Calu3 (cell line): ENCODE measurements at regions not wholly inside any gene's neighbourhood (a gene's known extent, or its start where the extent isn't known, plus 50 kb on each side); places are given as distances from the start of the nearest gene placed in this dataset.

Experiments
- BruUV-seq: library from RNA; stranded (reverse); fragments of 400-500 nt; replicated peaks from 2 replicates; lab custom pipeline; 2021; lab: Mats Ljungman, UMichigan
- CTCF ChIA-PET: fragments of 300-600 bp; sonication (Branson Sonifier 250); formaldehyde crosslinking; loops from one replicate; lab custom pipeline; 2022; ENCODE audit warnings: antibody characterized with exemption; lab: Charles Lee
- DNase-seq: peaks from one replicate; pipeline ENCODE4 v3.0.0; 2022
- H3K27ac Mint-ChIP-seq: one replicate; pipeline ENCODE4 v1.8.0; 2022; ENCODE audit warnings: mixed read lengths; ENCODE audit not compliant: unreplicated experiment
- H3K27me3 Mint-ChIP-seq: one replicate; pipeline ENCODE4 v1.8.0; 2022; ENCODE audit warnings: mixed read lengths; ENCODE audit not compliant: unreplicated experiment
- H3K36me3 Mint-ChIP-seq: one replicate; pipeline ENCODE4 v1.8.0; 2022; ENCODE audit warnings: mild to moderate bottlenecking, moderate library complexity, mixed read lengths; ENCODE audit not compliant: insufficient read depth, unreplicated experiment
- H3K4me1 Mint-ChIP-seq: one replicate; pipeline ENCODE4 v1.8.0; 2022; ENCODE audit warnings: mild to moderate bottlenecking, low read depth, mixed read lengths; ENCODE audit not compliant: unreplicated experiment
- H3K4me3 Mint-ChIP-seq: one replicate; pipeline ENCODE4 v1.8.0; 2022; ENCODE audit warnings: mild to moderate bottlenecking, low read depth, moderate library complexity, mixed read lengths; ENCODE audit not compliant: unreplicated experiment
- H3K9me3 Mint-ChIP-seq: one replicate; pipeline ENCODE4 v1.8.0; 2022; ENCODE audit warnings: low read depth, mixed read lengths; ENCODE audit not compliant: unreplicated experiment
- CTCF ChIP-seq: fragments of 200-600 bp; IDR thresholded peaks from one replicate; pipeline ENCODE4 v1.8.0; 2022; ENCODE audit warnings: antibody characterized with exemption; ENCODE audit not compliant: unreplicated experiment
- intact Hi-C: fragments of 100-400 bp; cut with micrococcal nuclease; formaldehyde crosslinking; loops from one replicate; pipeline ENCODE4 v1.10.0; 2022; ENCODE audit not compliant: unreplicated experiment

- intact Hi-C loops = no loop called here
- Mint-ChIP-seq H3K4me3 (no peak overlapping the region), H3K36me3 (no peaks in the 10 kb centered on the region), H3K27ac (no peak overlapping the region), H3K4me1 (no peaks in the 10 kb centered on the region), H3K9me3 (no peaks in the 10 kb centered on the region), H3K27me3 (no peaks in the 10 kb centered on the region)
- CTCF ChIA-PET = no interaction called here
- no peak for DNase-seq
- no TSS peak for BruUV-seq
- no peak for TF ChIP-seq CTCF
Measured at GRCh38 chr2:167581961-167582574, 665.3 kb downstream of the STK39 start.

GRCh38 chr2:167579826-167580225 is 667.6 kb downstream of the STK39 start:
- Mint-ChIP-seq H3K27ac (no peak overlapping the region), H3K4me3 (no peak overlapping the region), H3K9me3 (no peaks in the 10 kb centered on the region), H3K4me1 (no peaks in the 10 kb centered on the region), H3K27me3 (no peaks in the 10 kb centered on the region), H3K36me3 (no peaks in the 10 kb centered on the region)
- no TSS peak for BruUV-seq
- intact Hi-C loops = no loop called here
- TF ChIP-seq CTCF = no peak
- no peak for DNase-seq
- CTCF ChIA-PET = no interaction called here

GRCh38 chr2:167575276-167575675 is 672.1 kb downstream of the STK39 start:
- H3K27me3 Mint-ChIP-seq = no peaks in the 10 kb centered on the region
- intact Hi-C loops = no loop called here
- BruUV-seq = no TSS peak
- no peaks in the 10 kb centered on the region for H3K4me1 Mint-ChIP-seq
- DNase-seq = no peak
- no peaks in the 10 kb centered on the region for H3K9me3 Mint-ChIP-seq
- CTCF ChIA-PET = no interaction called here
- no peak for TF ChIP-seq CTCF
- H3K4me3 Mint-ChIP-seq = no peak overlapping the region
- H3K27ac Mint-ChIP-seq = no peak overlapping the region
- H3K36me3 Mint-ChIP-seq = no peaks in the 10 kb centered on the region

- H3K4me1 Mint-ChIP-seq = no peaks in the 10 kb centered on the region
- no peak for TF ChIP-seq CTCF
- no peaks in the 10 kb centered on the region for H3K36me3 Mint-ChIP-seq
- no TSS peak for BruUV-seq
- DNase-seq = no peak
- H3K4me3 Mint-ChIP-seq = no peak overlapping the region
- CTCF ChIA-PET = no interaction called here
- H3K27me3 Mint-ChIP-seq = no peaks in the 10 kb centered on the region
- intact Hi-C loops = no loop called here
- no peak overlapping the region for H3K27ac Mint-ChIP-seq
- H3K9me3 Mint-ChIP-seq = no peaks in the 10 kb centered on the region
Measured at GRCh38 chr2:167572883-167573619, 674.3 kb downstream of the STK39 start.
